ENCODE measurements at regions not wholly inside any gene's neighbourhood (a gene's known extent, or its start where the extent isn't known, plus 50 kb on each side); places are given as distances from the start of the nearest gene placed in this dataset.

DNA sequence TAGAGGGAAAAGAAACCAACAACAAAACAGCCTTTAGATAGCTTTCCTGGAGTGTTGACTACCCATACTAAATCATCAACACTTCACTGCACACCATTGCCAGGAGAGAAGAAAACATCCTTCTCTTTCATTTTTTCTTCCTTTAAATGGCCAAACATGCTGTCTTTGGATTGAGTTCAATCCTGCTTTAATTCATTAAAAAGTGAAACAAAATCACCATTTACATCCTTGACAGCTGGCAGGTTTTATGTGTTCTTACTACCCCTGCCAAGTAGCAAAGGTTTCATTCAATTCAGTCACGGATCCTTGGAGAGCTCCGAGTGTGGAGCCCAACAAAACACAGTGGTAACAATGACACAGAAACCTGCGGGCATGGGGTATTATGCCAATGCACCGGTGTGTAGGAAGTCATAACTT is 568.3 kb downstream of the ANKRD50 start:
- ATAC-seq = no peak
- Histone ChIP-seq H3K9me3 (no peaks in the 10 kb centered on the region), H3K27me3 (ENCODE audit: low read depth) (no peaks in the 10 kb centered on the region), H3K36me3 (no peaks in the 10 kb centered on the region), H3K27ac (no peak overlapping the region), H3K4me1 (no peaks in the 10 kb centered on the region), H3K4me3 (no peak overlapping the region)
- intact Hi-C loops (cut with DNase I) = no loop called here
- no peak for TF ChIP-seq CTCF (IDR thresholded peaks at IDR 0.05)
- no peak for DNase-seq

DNA sequence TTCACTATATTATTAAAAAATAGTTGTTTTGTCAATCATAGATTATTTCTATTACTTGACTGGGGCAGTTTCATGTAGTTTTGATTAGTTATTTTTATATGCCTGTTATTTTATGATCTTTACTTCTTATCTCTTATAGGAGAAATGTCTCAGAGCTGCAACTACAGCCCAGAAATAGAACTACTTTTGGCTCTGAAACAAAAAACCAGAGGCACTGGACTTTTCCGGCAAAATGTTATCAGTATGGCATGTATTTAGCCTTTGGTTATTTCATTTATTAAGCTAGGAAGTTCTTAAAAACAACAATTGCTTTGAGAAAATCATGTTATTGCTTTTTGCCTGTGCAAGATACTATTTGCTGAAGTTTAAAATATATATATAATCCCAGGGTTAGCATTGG is 566.5 kb downstream of the ANKRD50 start:
- H3K27me3 ChIP-seq (ENCODE audit: low read depth) = no peaks in the 10 kb centered on the region
- no peak for DNase-seq
- ATAC-seq = no peak
- no peaks in the 10 kb centered on the region for H3K9me3 ChIP-seq
- no peak overlapping the region for H3K27ac ChIP-seq
- no peak for TF ChIP-seq CTCF (IDR thresholded peaks at IDR 0.05)
- H3K36me3 ChIP-seq = no peaks in the 10 kb centered on the region
- no peaks in the 10 kb centered on the region for H3K4me1 ChIP-seq
- intact Hi-C loops (cut with DNase I) = no loop called here
- no peak overlapping the region for H3K4me3 ChIP-seq

- H3K27ac ChIP-seq = no peak overlapping the region
- no peaks in the 10 kb centered on the region for H3K4me1 ChIP-seq
- H3K4me3 ChIP-seq = no peak overlapping the region
- H3K36me3 ChIP-seq = no peaks in the 10 kb centered on the region
- DNase-seq = no peak
- no peak for ATAC-seq
- no peaks in the 10 kb centered on the region for H3K27me3 ChIP-seq (ENCODE audit: low read depth)
- no peak for TF ChIP-seq CTCF (IDR thresholded peaks at IDR 0.05)
- H3K9me3 ChIP-seq = no peaks in the 10 kb centered on the region
- intact Hi-C loops (cut with DNase I) = no loop called here
Measured at GRCh38 chr4:124151031-124151430, 561.5 kb downstream of the ANKRD50 start.

- no peak overlapping the region for H3K4me3 ChIP-seq
- no peaks in the 10 kb centered on the region for H3K36me3 ChIP-seq
- no peak overlapping the region for H3K27ac ChIP-seq
- H3K9me3 ChIP-seq = no peaks in the 10 kb centered on the region
- DNase-seq (no peak), ATAC-seq (no peak)
- H3K4me1 ChIP-seq = no peaks in the 10 kb centered on the region
- no peak for TF ChIP-seq CTCF (IDR thresholded peaks at IDR 0.05)
- H3K27me3 ChIP-seq (ENCODE audit: low read depth) = no peaks in the 10 kb centered on the region
- intact Hi-C loops (cut with DNase I) = no loop called here
Measured at GRCh38 chr4:124152132-124152531, 560.4 kb downstream of the ANKRD50 start.

DNA sequence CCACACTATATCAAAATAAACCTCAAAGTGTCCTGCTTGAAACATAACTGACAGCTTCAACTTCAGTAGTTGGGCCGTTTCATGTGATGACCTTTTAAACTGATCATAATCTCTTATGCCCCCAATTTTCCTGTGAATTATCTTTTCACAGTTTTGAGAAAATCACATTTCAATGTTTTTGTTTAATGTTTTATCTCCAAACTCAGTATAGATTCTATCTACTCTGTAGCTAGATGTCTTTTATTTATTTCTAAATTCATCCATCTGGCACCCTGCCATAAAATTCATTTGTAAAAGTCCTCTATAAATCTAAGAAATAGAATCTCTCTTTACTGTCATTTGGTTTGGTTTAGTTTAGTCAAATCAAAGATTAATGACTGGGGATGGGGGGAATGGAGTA is 557.3 kb downstream of the ANKRD50 start:
- Histone ChIP-seq H3K27ac (no peak overlapping the region), H3K4me3 (no peak overlapping the region), H3K27me3 (ENCODE audit: low read depth) (no peaks in the 10 kb centered on the region), H3K9me3 (no peaks in the 10 kb centered on the region), H3K4me1 (no peaks in the 10 kb centered on the region), H3K36me3 (no peaks in the 10 kb centered on the region)
- no peak for TF ChIP-seq CTCF (IDR thresholded peaks at IDR 0.05)
- DNase-seq = no peak
- ATAC-seq = no peak
- intact Hi-C loops (cut with DNase I) = no loop called here

Data from lower lobe of right lung (tissue), 2 donors.